ENCODE measurements at regions not wholly inside any gene's neighbourhood (a gene's known extent, or its start where the extent isn't known, plus 50 kb on each side); places are given as distances from the start of the nearest gene placed in this dataset.

DNA sequence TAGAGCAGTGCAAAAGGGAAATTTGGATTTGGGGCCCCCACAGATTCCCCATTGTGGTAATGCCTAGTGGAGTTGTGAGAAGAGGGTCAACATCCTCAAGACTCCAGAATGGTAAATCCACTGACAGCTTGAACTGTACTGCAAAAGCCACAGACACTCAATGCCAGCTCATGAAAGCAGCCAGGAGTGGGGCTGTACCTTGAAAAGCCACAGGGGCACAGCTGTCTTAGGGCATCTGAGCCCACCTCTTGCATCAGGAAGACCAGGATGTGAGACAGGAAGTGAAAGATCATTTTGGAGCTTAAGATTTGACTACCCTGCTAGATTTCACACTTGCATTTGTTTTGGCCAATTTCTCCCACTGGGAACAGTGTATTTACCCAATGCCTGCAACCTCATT, 1548.9 kb upstream of the PCDH20 start:
- no peak for DNase-seq (ENCODE audit: low read depth)

DNA sequence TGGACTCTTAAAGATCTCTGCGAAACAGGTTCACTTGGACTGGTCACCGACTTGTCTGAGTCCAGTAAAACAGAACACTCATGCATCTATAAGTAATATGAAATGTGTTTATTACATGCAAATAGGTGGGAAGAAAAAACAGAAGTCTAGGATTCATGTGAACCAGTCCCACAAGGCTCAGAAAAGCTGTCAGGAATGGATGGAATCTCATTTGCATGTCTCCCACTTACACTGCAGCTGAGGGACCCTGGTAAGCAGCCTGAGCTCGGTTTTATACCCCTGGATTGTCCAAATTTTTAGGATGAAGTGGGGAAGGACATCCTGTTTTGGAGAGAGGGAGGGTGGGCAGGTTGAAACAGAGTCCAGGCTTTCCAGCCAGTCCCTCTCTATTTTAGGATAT, 1545.1 kb upstream of the PCDH20 start:
- DNase-seq (ENCODE audit: low read depth) = no peak

DNA sequence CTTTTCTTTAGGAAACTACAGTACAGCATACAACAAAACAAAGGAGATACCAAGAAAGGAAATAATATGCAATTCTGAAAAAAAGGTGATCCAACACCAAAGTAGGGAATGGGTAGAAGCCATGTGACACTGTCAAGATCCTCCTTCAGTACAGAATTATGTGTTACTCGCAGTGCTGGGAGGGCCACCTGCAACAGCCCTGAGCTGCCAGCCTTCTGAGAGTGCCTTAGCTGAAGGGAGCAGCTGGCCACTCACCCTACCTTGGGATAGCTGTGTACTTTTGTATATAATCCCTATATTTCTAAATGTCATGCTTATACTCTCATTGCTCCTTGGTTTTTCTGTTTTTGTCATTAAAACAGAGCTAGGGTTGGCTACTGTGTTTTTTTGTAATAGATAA, 1518.2 kb upstream of the PCDH20 start:
- DNase-seq (ENCODE audit: low read depth) = no peak

DNA sequence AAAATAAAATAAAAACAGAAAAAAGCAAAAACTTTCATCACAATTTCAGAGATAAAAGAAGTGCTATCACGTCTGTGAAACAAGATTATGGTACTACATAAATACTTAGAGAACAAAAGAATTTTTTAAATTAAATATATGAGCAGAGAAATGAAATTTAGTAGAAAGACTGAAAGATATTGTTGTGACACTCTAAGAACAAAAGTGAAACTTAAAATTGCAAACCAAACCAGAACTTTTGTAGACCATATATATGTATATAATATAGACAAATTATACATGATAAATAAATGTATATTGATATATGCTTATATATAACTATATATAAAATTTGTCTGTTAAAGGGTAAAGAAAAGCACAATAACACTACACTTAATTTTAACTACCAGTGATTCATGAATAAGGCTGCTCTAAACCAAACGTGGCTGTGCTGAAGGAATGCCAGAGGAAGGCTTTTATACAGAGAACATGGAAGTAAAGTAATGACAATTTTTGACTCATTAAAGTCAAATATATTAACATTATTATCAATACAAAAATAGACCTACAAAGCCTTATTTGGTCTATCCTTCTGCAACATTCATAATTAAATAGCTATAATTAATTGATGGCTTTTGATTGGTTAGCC, 1516.7 kb upstream of the PCDH20 start:
- DNase-seq (ENCODE audit: low read depth) = no peak

DNA sequence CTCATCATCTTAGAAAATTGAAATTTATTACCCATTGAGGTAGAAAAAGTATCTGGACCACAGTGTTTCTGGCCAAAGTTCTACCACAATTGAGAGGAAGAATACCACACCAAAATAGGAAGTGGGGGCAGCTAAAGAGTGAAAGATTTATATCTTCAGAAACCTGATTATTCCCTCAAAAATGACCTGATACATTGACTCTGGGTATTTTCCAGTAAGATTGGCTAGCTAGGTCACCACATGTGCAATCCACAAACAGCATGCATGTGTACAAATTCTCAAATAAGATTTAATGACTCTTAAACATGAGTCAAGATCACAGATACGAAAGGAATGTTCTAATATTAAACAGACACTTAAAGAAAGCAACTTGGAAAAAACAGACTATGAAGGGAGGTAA, 1516.2 kb upstream of the PCDH20 start:
- DNase-seq (ENCODE audit: low read depth) = no peak

DNA sequence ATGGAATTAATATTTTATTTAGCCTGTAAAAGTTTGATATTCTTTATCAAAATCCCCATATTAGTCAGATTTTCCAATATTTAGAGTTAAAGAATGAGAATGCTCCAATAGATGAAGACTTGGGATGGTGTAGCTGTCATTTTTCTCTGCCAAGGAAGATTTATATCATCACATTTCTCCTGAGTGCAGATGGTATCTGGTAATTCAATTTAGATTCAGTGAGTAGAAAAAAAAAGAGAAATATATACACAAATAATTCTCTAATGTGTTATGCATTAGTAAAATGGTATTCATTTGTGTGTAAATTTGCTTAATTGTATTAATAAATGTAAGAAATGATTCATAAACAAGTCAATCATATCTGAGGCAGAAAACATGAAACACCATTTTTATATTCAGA, 1508.7 kb upstream of the PCDH20 start:
- no peak for DNase-seq (ENCODE audit: low read depth)

DNA sequence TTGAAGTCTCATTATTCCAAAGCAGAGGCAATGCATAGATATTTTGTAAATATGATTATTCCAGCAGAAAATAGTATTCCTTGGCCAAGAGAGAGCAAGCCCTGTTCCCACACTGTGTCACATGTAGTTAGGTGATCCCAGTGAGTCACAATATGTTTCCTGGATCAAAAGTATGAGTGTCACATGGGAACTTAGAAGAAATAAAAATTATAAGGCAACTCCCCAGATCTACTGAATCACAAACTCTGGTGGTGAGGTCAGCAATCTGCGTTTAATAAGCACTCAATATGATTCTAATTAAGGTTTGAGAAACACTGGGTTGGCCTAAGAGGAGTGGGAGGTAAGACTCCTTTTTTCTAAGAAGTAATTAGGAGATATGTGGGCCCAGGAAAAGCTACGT, 1504.5 kb upstream of the PCDH20 start:
- no peak for DNase-seq (ENCODE audit: low read depth)

DNA sequence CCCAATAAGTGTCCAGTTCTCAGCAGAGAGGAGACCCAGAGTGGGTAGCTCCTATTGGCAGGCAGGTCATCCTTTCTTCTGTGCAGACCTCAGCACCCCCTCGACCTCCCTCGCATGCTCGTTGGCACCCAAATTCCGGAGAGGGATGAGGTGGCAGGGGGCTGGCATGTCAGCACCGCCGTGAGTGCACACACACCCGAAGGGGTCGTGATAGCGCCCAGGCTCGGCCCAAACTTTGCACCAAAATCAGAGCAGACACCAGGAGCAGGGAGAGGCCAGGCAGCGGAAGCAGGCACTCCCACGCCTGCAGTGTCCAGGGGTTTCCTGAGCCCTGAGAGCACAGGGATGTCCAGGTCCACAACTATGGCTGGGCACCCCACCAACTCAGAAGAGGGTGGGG, 1503.8 kb upstream of the PCDH20 start:
- DNase-seq (ENCODE audit: low read depth) = no peak

DNA sequence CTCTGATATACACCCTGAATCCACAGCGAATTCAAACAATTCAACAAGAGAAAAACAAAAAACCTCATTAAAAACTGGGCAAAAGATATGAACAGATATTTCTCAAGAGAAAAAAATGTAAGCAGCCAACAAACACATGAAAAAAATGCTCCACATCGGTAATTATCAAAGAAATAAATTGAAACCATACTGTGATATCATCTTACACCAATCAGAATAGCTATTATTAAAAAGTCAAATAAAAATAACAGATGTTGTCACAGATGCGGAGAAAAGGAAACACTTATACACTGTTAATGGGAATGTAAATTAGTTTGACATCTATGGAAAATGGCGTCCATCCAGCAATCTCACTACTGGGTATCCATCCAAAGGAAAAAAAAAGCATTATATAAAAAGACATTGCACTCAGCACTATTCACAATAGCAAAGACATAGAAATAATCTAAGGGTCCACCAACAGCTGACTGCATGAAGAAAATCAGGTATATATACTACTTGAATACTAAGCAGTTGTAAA, 1495.0 kb upstream of the PCDH20 start:
- DNase-seq (ENCODE audit: low read depth) = no peak

DNA sequence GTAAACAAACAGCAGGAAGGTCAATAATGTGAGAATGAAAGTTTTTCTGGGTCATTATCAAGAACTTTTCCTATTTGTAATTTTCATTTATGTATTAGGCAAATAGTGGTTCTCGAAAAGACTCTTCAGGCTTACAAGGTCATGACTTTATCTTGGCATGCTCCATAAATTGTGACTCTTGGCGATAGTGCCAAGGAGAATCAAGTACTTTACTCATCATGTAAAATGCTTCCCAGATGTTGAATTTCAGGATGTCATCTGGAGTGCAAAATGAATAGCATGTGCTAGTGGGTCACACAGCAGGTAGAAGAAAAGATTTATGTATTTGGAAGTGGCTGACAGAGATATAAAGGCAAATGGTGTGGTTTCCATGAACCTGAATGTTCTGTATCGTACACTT, 1492.7 kb upstream of the PCDH20 start:
- DNase-seq (ENCODE audit: low read depth) = no peak

DNA sequence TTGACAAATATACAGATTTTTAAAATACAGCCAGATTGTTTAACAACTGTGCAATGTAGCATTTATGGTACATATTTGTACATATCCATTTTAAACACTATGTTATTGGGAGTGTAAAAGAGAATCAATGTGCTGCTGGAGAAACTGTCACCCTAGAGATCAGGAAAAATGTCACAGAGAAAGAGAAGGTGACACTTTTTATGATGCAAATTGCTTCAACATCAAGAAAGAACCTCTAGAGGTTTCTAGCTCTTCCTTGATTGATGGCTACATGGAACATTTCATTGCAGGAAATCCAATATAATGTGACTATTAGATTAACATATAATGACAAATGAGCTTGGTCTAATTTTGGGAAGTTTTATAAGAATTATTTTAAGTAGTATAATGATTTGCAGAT, 1491.2 kb upstream of the PCDH20 start:
- no peak for DNase-seq (ENCODE audit: low read depth)

DNA sequence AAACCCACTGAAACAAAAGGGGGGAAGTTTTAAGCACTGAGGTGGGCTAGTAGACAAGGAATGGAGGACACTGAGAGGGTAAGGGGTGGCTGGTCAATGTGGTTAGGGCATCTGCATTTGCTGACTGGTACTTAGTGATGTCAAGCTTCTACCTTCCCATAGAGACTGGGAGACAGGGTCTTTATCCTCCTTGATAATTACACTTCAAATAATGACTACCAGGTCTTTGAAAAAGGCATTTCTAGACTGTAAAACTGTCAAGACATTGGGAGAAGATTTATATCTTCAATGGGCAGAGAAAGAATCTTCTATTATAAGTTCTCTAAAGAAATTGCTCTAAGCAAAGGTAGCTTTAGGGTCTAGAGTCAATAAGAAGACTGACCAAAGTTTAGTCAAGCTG, 1490.8 kb upstream of the PCDH20 start:
- DNase-seq (ENCODE audit: low read depth) = no peak

DNA sequence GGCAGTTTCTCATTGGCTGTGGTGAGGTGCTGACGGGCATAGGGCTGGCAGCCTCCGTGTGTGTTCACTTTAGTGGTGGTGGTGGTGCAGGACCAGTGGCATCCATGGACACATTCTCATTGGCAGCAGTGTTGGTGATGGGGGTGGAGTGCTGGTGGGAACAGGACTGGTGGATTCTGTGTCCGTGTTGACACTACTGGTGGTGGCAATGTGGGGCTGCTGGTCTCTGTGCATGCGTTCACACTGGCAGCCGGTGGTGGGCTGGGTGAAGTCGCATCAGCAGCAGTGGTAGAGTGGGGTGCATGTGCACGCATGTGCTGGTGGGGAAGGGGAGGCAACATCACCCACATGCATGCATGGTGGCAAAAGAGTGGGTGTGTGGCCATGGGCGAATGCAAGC, 1471.4 kb upstream of the PCDH20 start:
- no peak for DNase-seq (ENCODE audit: low read depth)

DNA sequence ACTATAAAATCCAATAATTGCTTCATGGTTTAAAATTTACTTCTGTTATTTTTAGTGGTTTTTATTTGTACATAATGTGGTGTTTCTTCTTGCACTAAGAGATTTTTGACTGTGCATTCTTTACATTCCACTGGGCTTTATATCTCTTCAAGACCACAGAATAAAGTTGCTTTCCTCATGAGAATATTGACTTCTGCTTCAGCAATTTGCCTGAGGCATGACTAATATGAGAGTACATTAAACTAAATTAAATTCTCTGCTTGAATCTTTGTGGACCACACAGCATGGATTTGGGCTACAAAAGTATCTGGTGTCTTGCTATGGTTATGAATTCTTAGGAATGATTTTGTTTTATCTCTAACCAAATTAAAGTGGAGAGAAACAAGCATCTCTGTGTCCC, 1463.4 kb upstream of the PCDH20 start:
- no peak for DNase-seq (ENCODE audit: low read depth)

DNA sequence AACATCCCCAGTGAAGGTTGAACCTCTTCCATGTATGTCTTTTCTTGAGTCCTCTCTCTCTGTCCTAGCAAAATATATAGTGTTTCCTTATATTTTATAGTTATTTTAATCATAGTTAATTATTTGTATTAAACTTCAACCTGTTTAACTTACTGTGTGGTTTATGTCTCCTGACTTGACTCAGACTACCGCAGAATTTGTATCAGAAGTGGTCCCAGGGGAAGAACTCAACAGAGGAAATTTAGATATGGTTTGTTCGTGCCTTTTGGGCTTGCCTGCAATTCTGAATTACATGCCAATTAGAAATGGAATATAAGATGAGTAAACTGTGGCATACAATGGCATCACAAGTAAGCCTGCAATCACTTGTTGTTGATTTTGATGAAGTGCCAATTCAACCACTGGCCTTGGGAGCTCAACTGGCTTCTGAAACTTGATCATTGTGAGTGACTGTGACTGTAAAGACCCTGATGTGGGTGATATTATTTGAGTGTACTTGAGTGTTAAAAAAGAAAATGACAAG, 1459.5 kb upstream of the PCDH20 start:
- DNase-seq (ENCODE audit: low read depth) = no peak

DNA sequence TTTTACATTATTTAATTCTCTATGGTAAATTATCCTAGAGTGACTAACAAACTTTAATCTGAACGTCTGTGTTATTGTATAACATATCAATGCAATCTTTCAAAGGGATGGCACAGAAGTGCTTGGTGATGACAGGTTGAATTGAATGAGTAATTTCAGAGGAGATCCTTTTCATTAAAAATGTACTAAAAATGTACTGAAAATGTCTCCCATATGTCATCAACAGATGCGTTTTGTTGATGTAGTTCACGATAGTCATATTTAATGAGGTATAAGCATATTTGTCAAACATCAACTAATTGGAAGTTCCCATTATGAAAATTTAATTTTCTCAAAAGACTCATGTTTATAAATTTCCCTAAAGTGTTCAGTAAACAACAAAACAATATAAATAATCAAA, 1434.7 kb upstream of the PCDH20 start:
- DNase-seq (ENCODE audit: low read depth) = no peak

DNA sequence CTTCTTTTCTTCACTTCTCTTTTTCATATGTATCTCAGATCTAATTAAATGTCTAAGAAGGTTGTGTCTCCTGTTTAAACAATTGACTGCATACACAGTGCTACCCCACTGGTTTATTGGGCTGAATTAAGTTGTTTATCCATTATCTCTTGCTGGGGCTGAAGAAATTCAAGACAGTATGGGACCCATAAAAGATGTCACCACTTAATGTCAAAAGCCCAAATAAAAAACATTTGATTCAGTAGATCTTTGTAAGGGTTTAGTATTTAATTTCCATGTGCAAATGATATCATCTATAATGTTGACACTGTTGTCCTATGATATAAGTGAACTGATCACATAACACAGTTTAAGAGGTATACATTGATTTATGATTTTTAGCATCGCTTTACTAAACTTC, 1431.9 kb upstream of the PCDH20 start:
- DNase-seq (ENCODE audit: low read depth) = no peak

DNA sequence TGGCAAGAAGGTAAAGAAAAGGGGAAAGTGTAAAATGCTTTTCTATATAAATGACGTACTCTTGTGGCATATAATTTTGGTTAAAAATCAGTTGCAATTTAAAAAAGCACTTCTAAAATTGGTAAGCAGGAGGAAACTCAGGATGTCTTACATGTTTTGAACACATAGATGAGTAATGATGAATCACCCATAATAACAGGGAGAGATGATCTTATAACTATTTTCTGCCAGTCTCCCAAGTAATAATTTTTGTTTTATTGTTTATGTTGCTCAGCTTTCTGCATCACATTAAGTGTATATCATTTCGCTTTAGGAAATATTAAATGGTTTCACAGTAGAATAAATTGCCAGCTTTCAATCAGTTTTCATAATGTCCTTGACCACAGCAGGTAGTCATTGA, 1430.7 kb upstream of the PCDH20 start:
- DNase-seq (ENCODE audit: low read depth) = no peak

DNA sequence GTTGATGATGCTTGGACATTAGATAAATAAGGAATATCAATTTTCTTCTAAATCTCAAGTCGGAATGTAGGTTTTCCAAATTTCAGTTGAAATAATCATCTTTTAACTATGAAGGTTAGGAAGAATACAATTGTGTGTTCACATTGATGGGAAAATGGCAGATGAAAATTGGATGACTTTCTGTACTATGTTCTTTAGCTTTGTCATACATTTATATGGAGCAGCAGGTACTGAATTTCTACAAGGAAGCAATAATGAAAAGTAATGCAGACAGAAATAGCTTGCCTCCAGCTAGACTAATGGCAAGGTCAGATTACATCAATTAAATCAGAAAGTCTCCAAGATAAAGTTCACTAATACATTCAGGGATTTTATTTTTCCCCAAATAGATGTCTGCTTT, 1423.7 kb upstream of the PCDH20 start:
- DNase-seq (ENCODE audit: low read depth) = no peak

DNA sequence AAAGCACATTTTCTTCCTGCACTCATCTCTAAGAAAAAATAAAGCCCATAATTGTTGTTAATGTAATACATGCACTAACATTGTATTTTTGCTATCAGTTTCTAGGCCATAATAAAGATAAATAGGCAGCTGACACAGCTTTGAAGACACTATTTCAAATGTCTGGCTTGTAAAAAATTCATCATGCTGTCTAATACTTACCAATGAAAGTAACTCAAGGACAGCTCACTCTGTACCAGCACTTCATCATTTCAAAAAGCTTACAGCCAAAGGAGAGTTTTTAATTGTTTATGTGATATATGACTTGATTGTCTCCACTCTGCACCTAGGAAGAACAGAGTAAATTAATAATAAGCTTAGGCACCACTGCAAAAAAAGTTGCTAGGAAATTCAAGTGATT, 1423.3 kb upstream of the PCDH20 start:
- no peak for DNase-seq (ENCODE audit: low read depth)

DNA sequence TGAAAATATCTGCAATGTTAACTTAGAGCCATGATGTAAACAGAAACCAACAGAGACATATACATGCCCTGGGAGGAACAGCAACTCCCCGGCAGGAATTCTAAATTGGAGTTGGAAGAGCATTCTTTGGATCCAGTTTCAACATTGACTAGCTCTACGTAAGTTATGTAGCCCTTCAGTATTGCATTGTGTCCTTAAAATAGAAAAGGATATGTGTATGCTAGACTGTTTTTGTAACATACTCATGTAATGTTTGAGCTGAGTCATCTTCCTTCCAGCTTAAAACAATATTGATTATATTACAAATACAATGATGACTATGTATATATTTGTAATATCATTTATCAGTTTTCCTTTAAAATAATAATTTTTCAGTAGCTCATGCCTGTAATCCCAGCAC, 1422.2 kb upstream of the PCDH20 start:
- DNase-seq (ENCODE audit: low read depth) = no peak

DNA sequence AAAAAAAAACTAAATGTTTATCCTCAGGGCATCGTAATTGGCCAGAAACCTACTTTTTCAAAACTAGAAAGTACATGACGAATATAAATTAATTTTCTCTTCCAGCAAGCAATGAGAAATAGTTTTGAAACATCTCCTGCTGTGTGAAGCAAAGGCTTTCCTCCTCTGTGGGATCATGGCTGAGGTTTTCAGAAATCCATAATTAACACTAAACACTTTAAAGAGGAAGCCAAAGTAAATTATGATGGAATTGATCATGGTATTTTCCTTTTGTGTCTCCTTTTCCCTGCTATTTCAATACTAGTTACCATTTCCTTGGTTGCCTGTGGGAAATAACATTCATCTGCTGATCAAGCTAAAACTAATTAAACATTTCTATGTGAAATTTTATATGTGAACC, 1413.8 kb upstream of the PCDH20 start:
- no peak for DNase-seq (ENCODE audit: low read depth)

DNA sequence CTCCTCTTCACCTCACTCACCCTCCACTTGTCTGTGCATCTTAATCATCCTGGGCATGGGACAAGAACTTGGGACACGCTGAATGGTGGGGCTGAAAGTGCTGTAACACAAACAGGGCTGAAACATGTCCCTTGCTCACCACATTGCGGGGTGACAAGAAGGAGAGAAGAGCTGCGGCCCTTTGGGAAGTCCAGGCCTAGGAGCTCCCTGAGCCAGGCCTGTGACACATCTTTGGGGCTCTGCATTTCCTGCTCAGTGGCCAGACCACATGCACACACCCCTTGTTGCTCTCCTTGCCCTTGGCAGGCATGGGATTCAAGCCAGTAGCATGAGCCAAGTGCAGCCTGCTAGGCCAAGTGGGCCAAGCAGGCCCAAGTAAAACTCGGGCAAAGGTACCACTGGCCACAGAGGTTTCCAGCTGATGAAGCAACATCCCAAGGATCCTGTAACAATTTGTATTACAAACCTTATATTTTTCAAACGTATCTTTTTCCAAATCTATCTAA, 1384.3 kb upstream of the PCDH20 start:
- no peak for DNase-seq (ENCODE audit: low read depth)

DNA sequence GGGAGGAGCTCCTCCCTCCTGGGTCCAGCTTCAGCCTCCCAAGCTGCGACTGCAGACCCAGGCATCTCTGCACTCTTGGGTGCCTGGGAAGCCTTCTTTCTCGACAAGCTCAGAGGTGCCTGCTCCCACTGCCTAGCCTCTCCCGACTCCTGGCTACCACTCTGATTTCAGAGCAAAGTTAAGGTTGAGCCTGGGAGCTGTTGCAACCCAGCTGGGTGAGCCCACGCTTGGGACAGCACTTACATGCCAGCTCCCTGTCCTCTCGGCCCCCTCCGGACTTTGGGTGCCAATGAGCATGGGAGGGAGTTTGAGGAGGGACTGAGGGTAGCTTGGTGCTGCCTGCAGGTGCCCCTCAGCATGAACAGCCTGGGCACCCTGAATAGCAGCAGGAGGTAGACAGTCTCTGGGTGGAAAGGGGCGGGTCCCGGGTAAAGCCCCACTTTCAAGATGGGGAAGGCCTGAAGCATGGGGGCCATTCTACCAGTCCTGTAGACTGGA, 1383.4 kb upstream of the PCDH20 start:
- no peak for DNase-seq (ENCODE audit: low read depth)

Data from CMK (cell line).